Vagina (tissue), 2 donors: ENCODE measurements at regions not wholly inside any gene's neighbourhood (a gene's known extent, or its start where the extent isn't known, plus 50 kb on each side); places are given as distances from the start of the nearest gene placed in this dataset.

ENCODE experiments used
- POLR2A ChIP-seq, 2 donors: fragments of 450-650 bp; IDR thresholded peaks; one replicate each; pipeline ENCODE4 v1.6.1; 2017; ENCODE audit warnings: antibody characterized with exemption in 2 of 2, mild to moderate bottlenecking in 2 of 2, moderate library complexity in 2 of 2
- POLR2AphosphoS5 ChIP-seq, 2 donors: sonication (generic); formaldehyde crosslinking; IDR thresholded peaks; one replicate each; pipeline ENCODE4 v1.9.0; 2017; ENCODE audit warnings: antibody characterized with exemption in 2 of 2, mild to moderate bottlenecking in 2 of 2, low read depth in 1 of 2; ENCODE audit not compliant: insufficient read depth in 1 of 2
- TF ChIP-seq, protein P1 (sequence below), 3 experiments: fragments of 450-650 bp in 2 of 3; fragments of 200-600 bp in 1 of 3; sonication (generic) in 1 of 3; IDR thresholded peaks; one replicate each; pipeline ENCODE4 v1.5.1; 2017 to 2019; ENCODE audit warnings: antibody characterized with exemption in 3 of 3, mild to moderate bottlenecking in 2 of 3, moderate library complexity in 2 of 3

DNA sequence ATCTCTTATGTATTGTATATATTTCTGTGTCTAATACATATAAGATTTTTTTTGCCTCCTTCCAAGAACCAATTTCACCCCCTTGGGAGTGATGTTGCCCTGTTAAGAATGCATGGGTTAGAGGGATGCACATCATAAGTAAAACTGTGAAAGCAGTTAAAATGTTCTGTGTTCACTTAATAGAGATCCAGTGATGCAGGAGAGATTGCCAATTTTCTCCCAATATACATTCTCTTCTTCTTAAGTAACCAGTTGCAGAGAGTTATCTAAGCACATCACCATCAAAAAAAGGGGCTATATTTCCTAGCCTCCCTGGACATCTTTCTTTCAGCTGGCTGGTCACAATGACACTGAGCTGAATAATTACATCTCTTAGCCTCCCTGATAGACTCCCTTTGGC, 307.0 kb downstream of the OSTF1 start:
- TF ChIP-seq, protein P1, sequence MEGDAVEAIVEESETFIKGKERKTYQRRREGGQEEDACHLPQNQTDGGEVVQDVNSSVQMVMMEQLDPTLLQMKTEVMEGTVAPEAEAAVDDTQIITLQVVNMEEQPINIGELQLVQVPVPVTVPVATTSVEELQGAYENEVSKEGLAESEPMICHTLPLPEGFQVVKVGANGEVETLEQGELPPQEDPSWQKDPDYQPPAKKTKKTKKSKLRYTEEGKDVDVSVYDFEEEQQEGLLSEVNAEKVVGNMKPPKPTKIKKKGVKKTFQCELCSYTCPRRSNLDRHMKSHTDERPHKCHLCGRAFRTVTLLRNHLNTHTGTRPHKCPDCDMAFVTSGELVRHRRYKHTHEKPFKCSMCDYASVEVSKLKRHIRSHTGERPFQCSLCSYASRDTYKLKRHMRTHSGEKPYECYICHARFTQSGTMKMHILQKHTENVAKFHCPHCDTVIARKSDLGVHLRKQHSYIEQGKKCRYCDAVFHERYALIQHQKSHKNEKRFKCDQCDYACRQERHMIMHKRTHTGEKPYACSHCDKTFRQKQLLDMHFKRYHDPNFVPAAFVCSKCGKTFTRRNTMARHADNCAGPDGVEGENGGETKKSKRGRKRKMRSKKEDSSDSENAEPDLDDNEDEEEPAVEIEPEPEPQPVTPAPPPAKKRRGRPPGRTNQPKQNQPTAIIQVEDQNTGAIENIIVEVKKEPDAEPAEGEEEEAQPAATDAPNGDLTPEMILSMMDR (IDR thresholded peaks at IDR 0.05): no peak
- TF ChIP-seq POLR2AphosphoS5 (IDR thresholded peaks at IDR 0.05; ENCODE audit: insufficient read depth in 1 of 2, low read depth in 1 of 2): no peak
- no peak for TF ChIP-seq POLR2A (IDR thresholded peaks at IDR 0.05)
